PC-9 (cell line): ENCODE measurements at regions not wholly inside any gene's neighbourhood (a gene's known extent, or its start where the extent isn't known, plus 50 kb on each side); places are given as distances from the start of the nearest gene placed in this dataset.

Source experiments
- CTCF ChIP-seq: fragments of 200-600 bp; sonication (generic); conservative IDR thresholded peaks from 2 replicates; pipeline ENCODE4 v1.6.1; 2017; ENCODE audit warnings: mixed run types, antibody characterized with exemption, mild to moderate bottlenecking, moderate library complexity
- EZH2 ChIP-seq: fragments of 200-600 bp; sonication (generic); IDR thresholded peaks from 2 replicates; pipeline ENCODE4 v1.8.0; 2017; ENCODE audit warnings: antibody characterized with exemption, low read depth

GRCh38 chrX:125096870-125097269 is 222.8 kb upstream of the TEX13C start:
- TF ChIP-seq CTCF (no peak), EZH2 (no peak)
